ENCODE measurements at regions not wholly inside any gene's neighbourhood (a gene's known extent, or its start where the extent isn't known, plus 50 kb on each side); places are given as distances from the start of the nearest gene placed in this dataset.

DNA sequence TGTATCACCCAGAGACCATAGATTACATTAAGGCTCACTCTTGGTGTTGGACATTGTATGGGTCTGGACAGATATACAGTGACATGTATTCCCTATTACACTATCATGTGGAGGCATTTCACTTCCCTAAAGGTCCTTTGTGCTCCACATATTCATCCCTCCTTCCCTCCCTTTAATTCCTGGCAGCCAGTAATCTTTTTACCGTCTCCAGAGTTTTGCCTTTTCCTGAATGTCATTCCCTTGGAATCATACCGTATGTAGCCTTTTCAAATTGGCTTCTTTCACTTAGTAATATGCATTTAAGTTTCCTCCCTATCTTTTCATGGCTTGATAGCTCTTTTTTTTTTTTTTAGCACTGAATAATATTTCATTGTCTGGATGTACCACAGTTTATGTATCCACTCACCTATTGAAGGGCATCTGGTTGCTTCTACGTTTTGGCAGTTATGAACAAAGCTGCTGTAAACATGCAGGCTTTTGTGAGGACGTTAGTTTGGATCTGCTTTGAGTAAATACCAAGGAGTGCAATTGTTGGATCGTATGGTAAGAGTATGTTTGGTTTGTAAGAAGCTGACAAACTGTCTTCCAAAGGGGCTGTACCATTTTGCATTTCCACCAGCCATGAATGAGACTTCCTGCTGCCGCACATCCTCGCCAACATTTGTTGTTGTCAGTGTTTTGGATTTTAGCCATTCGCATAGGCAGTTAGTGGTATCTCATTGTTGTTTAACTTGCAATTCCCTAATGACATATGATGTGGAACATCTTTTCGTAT is 122.1 kb upstream of the SMIM23 start:
- no peak for ATAC-seq
- no peak for DNase-seq
- intact Hi-C loops (cut with micrococcal nuclease), result no loop called here

DNA sequence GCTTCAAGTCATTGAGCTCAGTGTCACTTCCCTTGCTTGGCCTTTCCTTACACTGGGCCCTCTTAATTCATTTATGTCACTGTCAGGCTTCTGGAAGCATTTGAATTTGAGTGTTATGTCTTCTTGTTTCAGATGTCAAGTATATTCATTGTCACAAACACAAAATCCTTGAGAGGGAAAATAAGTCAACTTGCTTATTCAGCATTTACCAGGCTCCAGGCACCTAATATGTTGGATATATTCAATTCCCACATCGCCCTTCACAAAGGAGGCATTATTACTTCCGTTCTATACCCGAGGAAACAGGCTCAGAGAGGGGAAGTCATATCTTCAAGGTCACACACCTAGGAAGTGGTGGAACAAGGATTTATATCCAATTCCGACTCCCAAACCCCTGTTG is 121.1 kb upstream of the SMIM23 start:
- intact Hi-C loops (cut with micrococcal nuclease), result no loop called here
- ATAC-seq (no peak), DNase-seq (no peak)

- ATAC-seq (no peak), DNase-seq (no peak)
- intact Hi-C loops (cut with micrococcal nuclease), result no loop called here
Measured at GRCh38 chr5:171666815-171667214, 118.8 kb upstream of the SMIM23 start.

DNA sequence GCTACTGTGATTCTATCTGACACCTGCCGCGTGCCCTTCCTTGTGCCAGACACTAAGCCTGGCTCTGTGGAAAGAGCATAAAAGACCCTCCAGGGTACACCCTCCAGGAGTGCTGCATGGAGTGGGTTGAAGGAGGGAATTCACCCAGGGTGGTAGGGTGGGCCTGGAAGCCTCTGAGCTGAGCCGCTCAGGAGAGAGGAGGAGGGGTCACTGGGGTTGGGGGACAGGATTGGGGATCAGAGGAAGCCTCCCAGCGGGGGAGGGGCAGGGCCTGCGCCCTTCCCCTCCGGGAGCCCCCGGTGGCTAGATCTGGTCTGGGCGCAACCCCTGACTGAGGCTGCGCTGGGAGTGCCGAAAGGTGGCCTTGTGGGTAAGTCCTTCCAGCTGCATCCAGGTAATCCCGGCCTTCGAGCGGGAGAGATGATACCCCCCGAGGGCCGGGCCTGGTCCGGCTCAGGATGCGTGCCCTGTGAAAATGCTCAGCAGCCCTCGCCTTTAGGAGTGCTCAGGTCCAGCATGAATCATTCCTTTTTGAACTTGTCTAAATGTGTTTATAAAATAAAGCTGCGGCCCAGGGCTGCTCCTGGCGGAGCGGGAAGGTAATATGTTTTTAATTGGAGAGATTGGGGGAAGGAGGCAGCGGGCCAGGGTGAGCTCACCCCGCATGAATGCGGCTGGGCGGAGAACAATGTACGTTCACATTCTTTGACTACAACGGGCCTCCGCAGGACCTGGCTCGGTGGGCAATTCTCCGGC is 118.1 kb upstream of the SMIM23 start:
- peak; percentile 93 for ATAC-seq
- peak; percentile 78 for DNase-seq
- intact Hi-C loops (cut with micrococcal nuclease), result no loop called here

GRCh38 chr5:171668097-171668412 is 117.6 kb upstream of the SMIM23 start:
- intact Hi-C loops (cut with micrococcal nuclease), result no loop called here
- ATAC-seq (no peak), DNase-seq (no peak)

- no peak for ATAC-seq
- intact Hi-C loops (cut with micrococcal nuclease), result no loop called here
- DNase-seq, result no peak
Measured at GRCh38 chr5:171669571-171669970, 116.0 kb upstream of the SMIM23 start.

DNA sequence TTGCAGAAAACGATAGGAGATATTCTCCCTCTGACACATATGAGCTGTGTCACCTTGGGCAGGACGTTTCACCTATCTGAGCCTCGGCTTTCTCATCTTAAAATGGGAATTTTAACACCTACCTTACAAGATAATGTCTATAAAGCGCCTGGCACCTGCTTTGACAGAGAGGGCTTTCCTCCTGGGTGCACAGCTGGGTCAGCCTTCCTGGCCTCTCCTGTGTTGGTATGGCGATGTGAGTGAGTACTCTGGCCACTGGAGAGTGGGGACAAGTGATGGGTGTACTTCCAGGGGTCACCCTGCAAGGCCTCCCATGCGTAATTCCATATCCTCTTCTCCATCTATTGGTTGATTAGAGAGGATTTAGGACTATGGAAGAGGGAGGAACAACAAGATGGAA is 113.1 kb upstream of the SMIM23 start:
- DNase-seq (no peak), ATAC-seq (no peak)
- intact Hi-C loops (cut with micrococcal nuclease), result no loop called here

DNA sequence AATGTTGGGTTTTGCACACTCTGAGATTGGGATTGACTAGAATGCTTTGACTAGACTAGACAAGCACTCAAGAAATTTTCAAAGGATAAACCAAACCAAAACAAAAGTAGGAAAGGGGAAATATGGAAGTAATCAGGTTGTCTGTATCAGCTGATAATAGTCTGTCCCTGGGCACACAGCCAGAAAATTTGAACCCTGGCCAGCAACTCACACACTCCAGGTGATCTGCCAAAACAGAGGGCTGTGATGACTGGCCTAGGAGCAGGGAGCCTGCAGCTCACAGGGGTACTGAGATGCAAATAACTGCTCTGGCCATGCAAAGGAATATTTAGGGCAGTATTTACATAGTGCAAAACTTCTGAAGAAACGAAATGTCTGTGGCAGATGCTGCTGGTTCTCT is 112.3 kb upstream of the SMIM23 start:
- DNase-seq (no peak), ATAC-seq (no peak)
- intact Hi-C loops (cut with micrococcal nuclease), result no loop called here

DNA sequence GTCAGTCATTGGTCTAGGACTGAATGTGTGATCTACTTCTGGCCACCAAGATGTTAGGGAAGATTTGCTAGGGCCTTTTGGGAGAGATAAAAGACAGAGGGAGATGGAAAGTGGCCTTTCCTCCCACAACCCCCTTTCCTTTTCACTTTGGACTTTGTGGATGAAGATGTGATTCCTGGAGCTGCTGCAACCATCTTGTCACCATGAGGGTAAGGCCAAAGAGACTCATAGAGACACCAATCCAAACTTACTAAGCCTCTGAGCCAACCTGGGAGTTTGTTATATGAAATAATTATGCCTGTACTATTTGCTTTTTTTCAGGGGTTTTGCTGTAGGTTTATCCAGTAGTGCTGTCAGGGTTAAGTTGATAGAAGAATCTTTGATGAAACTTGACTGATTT is 111.8 kb upstream of the SMIM23 start:
- intact Hi-C loops (cut with micrococcal nuclease), result no loop called here
- DNase-seq, result no peak
- ATAC-seq, result no peak

DNA sequence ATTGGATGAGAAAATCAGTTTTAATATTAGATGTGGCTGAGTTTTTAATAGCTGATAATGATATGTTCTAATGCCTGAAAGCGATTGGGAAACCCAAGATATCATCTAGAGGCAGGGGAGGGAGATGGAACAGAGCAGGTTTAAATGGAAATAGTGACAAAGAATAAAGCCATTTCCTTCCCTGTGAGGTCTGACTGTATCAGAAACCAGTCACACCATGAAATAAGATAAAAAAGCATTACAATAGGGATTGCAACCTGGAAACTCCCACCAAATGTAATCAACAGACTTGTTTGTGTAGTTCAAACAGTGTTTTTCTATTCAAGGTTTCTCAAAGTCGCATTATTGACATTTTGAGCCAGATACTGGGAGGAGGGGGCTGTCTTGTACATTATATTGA is 110.1 kb upstream of the SMIM23 start:
- DNase-seq (no peak), ATAC-seq (no peak)
- intact Hi-C loops (cut with micrococcal nuclease), result no loop called here

- intact Hi-C loops (cut with micrococcal nuclease), result no loop called here
- peak; percentile 29 for ATAC-seq
- no peak for DNase-seq
Measured at GRCh38 chr5:171676286-171676944, 109.2 kb upstream of the SMIM23 start.

DNA sequence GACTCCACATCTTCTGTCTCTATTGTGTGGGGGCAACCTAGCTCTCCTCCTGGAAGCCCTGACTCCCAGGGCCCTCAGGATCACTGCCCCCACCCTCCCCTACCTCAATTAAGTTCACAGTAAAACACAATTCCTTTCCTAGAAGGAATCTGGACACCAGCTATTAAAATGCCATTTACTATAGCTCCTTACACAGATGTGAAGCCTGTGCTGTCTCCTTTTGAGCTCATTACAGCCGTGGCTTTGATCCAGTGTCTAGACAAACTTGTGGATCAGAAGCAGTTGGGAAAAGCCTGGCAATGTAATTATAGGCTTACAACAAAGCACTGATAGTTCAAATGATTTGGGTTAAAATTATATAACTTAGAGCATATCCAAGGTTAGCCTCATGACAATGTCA is 107.0 kb upstream of the SMIM23 start:
- intact Hi-C loops (cut with micrococcal nuclease), result no loop called here
- DNase-seq (no peak), ATAC-seq (no peak)

DNA sequence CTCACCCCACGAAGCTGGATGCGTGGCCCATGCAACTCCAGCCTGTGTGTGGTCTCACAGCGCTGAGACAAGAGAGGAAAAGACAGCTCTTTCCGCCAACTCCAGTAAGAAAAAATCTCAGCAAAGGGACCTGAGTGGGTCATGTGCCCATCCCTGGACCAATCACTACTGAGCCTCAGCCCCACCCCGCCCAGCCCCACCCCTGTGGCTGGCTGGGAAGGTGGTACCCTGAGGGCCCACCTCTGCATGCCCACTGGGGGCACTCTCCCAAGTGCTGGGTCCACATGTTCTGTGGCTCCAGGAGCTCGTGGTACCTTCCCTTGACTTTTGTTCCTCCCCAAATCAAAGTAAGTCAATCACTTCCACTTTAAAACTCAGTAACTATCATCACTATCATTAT is 105.1 kb upstream of the SMIM23 start:
- no peak for DNase-seq
- no peak for ATAC-seq
- intact Hi-C loops (cut with micrococcal nuclease), result no loop called here

- intact Hi-C loops (cut with micrococcal nuclease), result no loop called here
- ATAC-seq (no peak), DNase-seq (no peak)
Measured at GRCh38 chr5:171681061-171681460, 104.6 kb upstream of the SMIM23 start.

DNA sequence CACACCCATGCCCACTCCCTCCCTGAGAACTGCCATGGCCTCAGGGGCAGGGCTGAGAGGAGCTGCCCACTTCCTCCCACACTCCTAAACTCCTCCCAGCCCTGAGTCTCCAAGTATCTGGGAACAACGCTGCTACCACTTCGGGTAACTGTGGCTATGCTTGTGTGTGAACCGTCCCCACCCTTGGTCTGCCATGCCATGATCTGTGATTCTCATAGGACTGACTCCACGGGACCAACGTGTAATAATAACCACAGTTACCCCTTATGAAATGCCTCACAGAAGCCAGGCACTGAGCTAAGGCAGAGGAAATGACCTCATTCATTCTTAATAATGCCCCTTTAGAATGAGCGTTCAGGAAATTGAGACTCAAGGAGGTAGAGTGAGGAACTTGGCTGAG is 103.9 kb upstream of the SMIM23 start:
- intact Hi-C loops (cut with micrococcal nuclease), result no loop called here
- peak; percentile 39 for ATAC-seq
- no peak for DNase-seq

DNA sequence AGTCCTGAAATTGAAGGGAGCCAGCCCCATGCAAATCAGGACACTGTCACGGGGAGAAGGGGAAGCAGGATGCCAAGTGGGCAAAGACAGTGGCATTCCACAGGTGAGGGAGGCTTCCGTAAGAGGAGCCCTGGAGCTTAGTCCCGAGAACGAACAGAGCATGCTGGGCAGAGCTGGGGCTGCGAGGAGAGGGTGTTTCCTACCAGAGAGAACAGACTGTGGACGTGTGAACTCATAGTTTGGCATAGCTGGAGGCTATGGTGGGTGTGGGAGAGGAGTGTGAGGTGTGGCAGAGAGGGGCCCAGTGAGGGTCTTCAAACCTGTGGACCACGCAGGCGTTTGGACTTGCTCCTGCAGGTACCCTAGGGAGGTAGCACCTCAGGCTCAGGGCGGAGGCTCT is 102.8 kb upstream of the SMIM23 start:
- intact Hi-C loops (cut with micrococcal nuclease), result no loop called here
- no peak for DNase-seq
- peak; percentile 33 for ATAC-seq

DNA sequence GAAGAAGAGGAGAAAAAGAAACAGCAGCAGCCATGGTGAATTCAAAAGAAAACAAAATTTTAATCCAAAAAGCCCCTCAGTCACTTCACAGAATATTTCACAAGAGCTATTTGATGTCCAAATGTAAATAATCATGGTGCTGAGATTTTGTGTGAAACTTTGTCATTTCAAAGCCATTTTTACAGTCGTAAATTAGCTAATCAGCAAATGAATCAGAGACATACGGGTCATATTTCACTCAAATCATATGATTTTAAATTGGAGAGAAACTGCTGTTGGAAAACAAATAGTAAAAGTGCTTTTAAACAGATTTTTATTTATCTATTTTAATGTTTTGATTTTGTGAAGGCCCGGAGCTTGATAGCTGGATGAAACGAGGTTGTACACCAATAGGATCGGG is 101.4 kb upstream of the SMIM23 start:
- ATAC-seq (no peak), DNase-seq (no peak)
- intact Hi-C loops (cut with micrococcal nuclease), result no loop called here

GRCh38 chr5:171688696-171689495 is 96.7 kb upstream of the SMIM23 start:
- intact Hi-C loops (cut with micrococcal nuclease), result no loop called here
- DNase-seq, result no peak
- no peak for ATAC-seq

- no peak for DNase-seq
- intact Hi-C loops (cut with micrococcal nuclease), result no loop called here
- no peak for ATAC-seq
Measured at GRCh38 chr5:171689853-171690417, 95.7 kb upstream of the SMIM23 start.

- intact Hi-C loops (cut with micrococcal nuclease), result no loop called here
- ATAC-seq (peak; percentile 37), DNase-seq (no peak)
Measured at GRCh38 chr5:171692107-171692506, 93.5 kb upstream of the SMIM23 start.
